T-cell (primary cell): ENCODE measurements at regions not wholly inside any gene's neighbourhood (a gene's known extent, or its start where the extent isn't known, plus 50 kb on each side); places are given as distances from the start of the nearest gene placed in this dataset.

Source experiments
- ATAC-seq, 4 experiments: fragments of 200-7000 bp in 3 of 4; fragments of 150-1000 bp in 1 of 4; cut with Tn5 transposase; replicated peaks in 1 of 4; 1 replicate in 3 of 4; 2 replicates in 1 of 4; pipeline ENCODE4 v1.10.0; 2021; ENCODE audit warnings: moderate library complexity in 3 of 4, mild to moderate bottlenecking in 2 of 4, moderate number of reproducible peaks in 1 of 4
- CTCF ChIA-PET, 2 donors: fragments of 300-600 bp; sonication (Branson Sonifier 250); formaldehyde crosslinking; loops; one replicate each; lab custom pipeline; 2022; ENCODE audit warnings: antibody characterized with exemption in 2 of 2; lab: Charles Lee
- POLR2A ChIA-PET, 2 donors: fragments of 300-600 bp; sonication (Branson Sonifier 250); formaldehyde crosslinking; loops; one replicate each; lab custom pipeline; 2022; ENCODE audit warnings: antibody characterized with exemption in 2 of 2; lab: Charles Lee
- DNase-seq, 35 experiments: peaks; one replicate each; pipeline versions ENCODE4 v3.0.0 to v3.0.0-alpha.2; 2013 to 2023
- H3K27ac ChIP-seq: one replicate; pipeline ENCODE4 v1.5.1; 2013; ENCODE audit warnings: low read length
- H3K27me3 ChIP-seq, 2 experiments: replicated peaks in 1 of 2; 1 replicate in 1 of 2; 2 replicates in 1 of 2; pipeline versions ENCODE4 v1.6.1 to v1.7.0; 2013; ENCODE audit warnings: low read length in 1 of 2, mixed read lengths in 1 of 2; ENCODE audit not compliant: control insufficient read depth in 2 of 2, insufficient read depth in 2 of 2; ENCODE audit errors: extremely low read depth in 1 of 2
- H3K36me3 ChIP-seq, 2 donors: 1 replicate in 1 of 2; 2 replicates in 1 of 2; pipeline versions ENCODE4 v1.6.1 to v1.7.0; 2013; ENCODE audit warnings: low read length in 1 of 2; ENCODE audit not compliant: control insufficient read depth in 2 of 2, insufficient read depth in 1 of 2; ENCODE audit errors: extremely low read depth in 1 of 2
- H3K4me1 ChIP-seq, 2 experiments: 1 replicate in 1 of 2; 2 replicates in 1 of 2; pipeline versions ENCODE4 v1.6.1 to v1.7.0; 2013; ENCODE audit warnings: low read length in 2 of 2, mixed read lengths in 1 of 2; ENCODE audit not compliant: insufficient read depth in 2 of 2, control insufficient read depth in 1 of 2; ENCODE audit errors: extremely low read depth in 1 of 2
- H3K4me3 ChIP-seq, 2 donors: 1 replicate in 1 of 2; 2 replicates in 1 of 2; pipeline versions ENCODE4 v1.5.1 to v1.7.0; 2013; ENCODE audit warnings: mild to moderate bottlenecking in 2 of 2, low read length in 1 of 2, moderate library complexity in 1 of 2; ENCODE audit not compliant: control insufficient read depth in 1 of 2; ENCODE audit errors: extremely low read depth in 1 of 2
- H3K9me3 ChIP-seq: 2 replicates; pipeline ENCODE4 v1.7.0; 2013
- H3K27ac Mint-ChIP-seq, 2 donors: one replicate each; pipeline ENCODE4 v1.8.0; 2020 to 2021; ENCODE audit warnings: mild to moderate bottlenecking in 2 of 2, mixed read lengths in 2 of 2
- H3K27me3 Mint-ChIP-seq, 2 donors: one replicate each; pipeline ENCODE4 v1.8.0; 2021 to 2022; ENCODE audit warnings: mixed read lengths in 2 of 2
- H3K36me3 Mint-ChIP-seq: one replicate; pipeline ENCODE4 v1.8.0; 2021; ENCODE audit warnings: mixed read lengths
- H3K4me1 Mint-ChIP-seq, 3 donors: one replicate each; pipeline ENCODE4 v1.8.0; 2020 to 2022; ENCODE audit warnings: mixed read lengths in 3 of 3, mild to moderate bottlenecking in 1 of 3
- H3K4me3 Mint-ChIP-seq, 3 donors: one replicate each; pipeline ENCODE4 v1.8.0; 2020 to 2022; ENCODE audit warnings: mild to moderate bottlenecking in 3 of 3, mixed read lengths in 3 of 3, moderate library complexity in 3 of 3
- H3K9me3 Mint-ChIP-seq, 3 donors: one replicate each; pipeline ENCODE4 v1.8.0; 2020 to 2022; ENCODE audit warnings: mixed read lengths in 3 of 3
- WGBS: methylation state at CpG from one replicate; pipeline ENCODE4 v1.1.5; 2013; ENCODE audit warnings: missing lambda C conversion rate; ENCODE audit not compliant: insufficient coverage; 5-methylcytosine and 5-hydroxymethylcytosine counted together

DNA sequence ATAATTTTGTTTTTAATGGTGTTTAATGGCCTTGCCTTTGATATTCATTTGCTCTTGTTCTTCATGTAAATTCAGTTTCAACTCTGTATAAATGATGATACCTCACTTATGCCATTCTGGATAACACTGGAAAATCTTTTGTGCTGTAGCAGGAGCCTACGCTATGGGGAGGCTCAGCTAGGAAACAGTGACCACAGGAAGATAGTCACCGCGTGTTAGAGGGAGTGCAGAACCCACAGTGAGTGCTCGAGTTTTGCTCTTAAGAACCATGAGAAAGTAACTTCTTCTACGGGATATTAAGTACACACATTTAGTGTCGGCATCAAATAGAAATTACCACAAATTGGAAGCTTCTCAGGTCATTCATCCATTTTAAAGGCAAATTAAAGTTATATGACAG lies 143.9 kb downstream of the IRX2 start:
- DNase-seq: no peak
- H3K9me3 ChIP-seq: no peaks in the 10 kb centered on the region
- H3K36me3 ChIP-seq: no peaks in the 10 kb centered on the region
- H3K4me3 ChIP-seq: no peak overlapping the region
- ATAC-seq: no peak
- no peaks in the 10 kb centered on the region for H3K36me3 Mint-ChIP-seq
- peaks cover 0 to 2% of the 10 kb centered on the region in 2 experiments for H3K27me3 ChIP-seq
- H3K4me3 Mint-ChIP-seq: no peak overlapping the region
- H3K4me1 ChIP-seq: no peaks in the 10 kb centered on the region
- 29% methylated on average over 3 of the region's 6 CpGs for WGBS
- ChIA-PET CTCF (no interaction called here), POLR2A (no interaction called here)
- no peak overlapping the region for H3K27ac ChIP-seq
- H3K9me3 Mint-ChIP-seq: peaks cover 0 to 5% (median 3%) of the 10 kb centered on the region in 3 donors
- H3K4me1 Mint-ChIP-seq: no peaks in the 10 kb centered on the region
- no peaks in the 10 kb centered on the region for H3K27me3 Mint-ChIP-seq
- no peak overlapping the region for H3K27ac Mint-ChIP-seq

- POLR2A ChIA-PET: no interaction called here
- no peak for DNase-seq
- 63% methylated on average over 1 of the region's 5 CpGs for WGBS
- Mint-ChIP-seq H3K27me3 (no peaks in the 10 kb centered on the region), H3K4me3 (no peak overlapping the region), H3K9me3 (peaks cover 0 to 4% (median 3%) of the 10 kb centered on the region in 3 donors), H3K36me3 (no peaks in the 10 kb centered on the region), H3K27ac (no peak overlapping the region), H3K4me1 (no peaks in the 10 kb centered on the region)
- no peaks in the 10 kb centered on the region for H3K4me1 ChIP-seq
- H3K4me3 ChIP-seq: no peak overlapping the region
- CTCF ChIA-PET: no interaction called here
- H3K36me3 ChIP-seq: no peaks in the 10 kb centered on the region
- no peaks in the 10 kb centered on the region for H3K27me3 ChIP-seq
- no peaks in the 10 kb centered on the region for H3K9me3 ChIP-seq
- H3K27ac ChIP-seq: no peak overlapping the region
- ATAC-seq: no peak
These were observed 148.3 kb downstream of the IRX2 start for GRCh38 chr5:2603272-2603575.

GRCh38 chr5:2602451-2603271 lies 148.8 kb downstream of the IRX2 start:
- H3K36me3 ChIP-seq: no peaks in the 10 kb centered on the region
- no peak for ATAC-seq
- WGBS: 40% methylated on average over 2 of the region's 7 CpGs
- H3K36me3 Mint-ChIP-seq: no peaks in the 10 kb centered on the region
- H3K4me1 Mint-ChIP-seq: no peaks in the 10 kb centered on the region
- POLR2A ChIA-PET: no interaction called here
- no peak for DNase-seq
- no peaks in the 10 kb centered on the region for H3K4me1 ChIP-seq
- H3K27ac ChIP-seq: no peak overlapping the region
- H3K27me3 Mint-ChIP-seq: no peaks in the 10 kb centered on the region
- no peaks in the 10 kb centered on the region for H3K27me3 ChIP-seq
- H3K9me3 Mint-ChIP-seq: peaks cover 0 to 4% (median 2%) of the 10 kb centered on the region in 3 donors
- CTCF ChIA-PET: no interaction called here
- H3K9me3 ChIP-seq: no peaks in the 10 kb centered on the region
- no peak overlapping the region for H3K4me3 Mint-ChIP-seq
- H3K4me3 ChIP-seq: no peak overlapping the region
- H3K27ac Mint-ChIP-seq: no peak overlapping the region

- ChIA-PET CTCF (no interaction called here), POLR2A (no interaction called here)
- no peak for ATAC-seq
- Histone ChIP-seq H3K4me3 (no peak overlapping the region), H3K36me3 (no peaks in the 10 kb centered on the region), H3K9me3 (no peaks in the 10 kb centered on the region), H3K27me3 (peaks cover 0 to 3% of the 10 kb centered on the region in 2 experiments), H3K27ac (no peak overlapping the region), H3K4me1 (no peaks in the 10 kb centered on the region)
- no CpG with 5 or more reads among the region's 1 CpG for WGBS
- H3K27me3 Mint-ChIP-seq: no peaks in the 10 kb centered on the region
- no peak overlapping the region for H3K4me3 Mint-ChIP-seq
- peaks cover 0 to 4% (median 0%) of the 10 kb centered on the region in 3 donors for H3K9me3 Mint-ChIP-seq
- no peaks in the 10 kb centered on the region for H3K4me1 Mint-ChIP-seq
- H3K27ac Mint-ChIP-seq: no peak overlapping the region
- no peaks in the 10 kb centered on the region for H3K36me3 Mint-ChIP-seq
- no peak for DNase-seq
These were observed 153.0 kb downstream of the IRX2 start for GRCh38 chr5:2598503-2598902.

GRCh38 chr5:2594701-2595100 lies 156.8 kb downstream of the IRX2 start:
- Mint-ChIP-seq H3K27ac (no peak overlapping the region), H3K4me1 (no peaks in the 10 kb centered on the region), H3K36me3 (no peaks in the 10 kb centered on the region), H3K27me3 (no peaks in the 10 kb centered on the region), H3K4me3 (no peak overlapping the region), H3K9me3 (no peaks in the 10 kb centered on the region)
- DNase-seq: no peak
- Histone ChIP-seq H3K9me3 (no peaks in the 10 kb centered on the region), H3K36me3 (no peaks in the 10 kb centered on the region), H3K27ac (no peak overlapping the region), H3K4me1 (no peaks in the 10 kb centered on the region), H3K4me3 (no peak overlapping the region), H3K27me3 (peaks cover 0 to 3% of the 10 kb centered on the region in 2 experiments)
- WGBS: no CpG with 5 or more reads among the region's 1 CpG
- CTCF ChIA-PET: no interaction called here
- no peak for ATAC-seq
- POLR2A ChIA-PET: no interaction called here

GRCh38 chr5:2592766-2593165 lies 158.7 kb downstream of the IRX2 start:
- Mint-ChIP-seq H3K4me1 (no peaks in the 10 kb centered on the region), H3K27me3 (no peaks in the 10 kb centered on the region), H3K27ac (no peak overlapping the region), H3K36me3 (no peaks in the 10 kb centered on the region), H3K4me3 (no peak overlapping the region), H3K9me3 (no peaks in the 10 kb centered on the region)
- no peak for ATAC-seq
- Histone ChIP-seq H3K27me3 (peaks cover 0 to 3% of the 10 kb centered on the region in 2 experiments), H3K36me3 (no peaks in the 10 kb centered on the region), H3K9me3 (no peaks in the 10 kb centered on the region), H3K4me1 (no peaks in the 10 kb centered on the region), H3K4me3 (no peak overlapping the region), H3K27ac (no peak overlapping the region)
- WGBS: no CpG with 5 or more reads among the region's 10 CpGs
- DNase-seq: no peak
- POLR2A ChIA-PET: no interaction called here
- CTCF ChIA-PET: no interaction called here
